ENCODE measurements at regions not wholly inside any gene's neighbourhood (a gene's known extent, or its start where the extent isn't known, plus 50 kb on each side); places are given as distances from the start of the nearest gene placed in this dataset.

DNA sequence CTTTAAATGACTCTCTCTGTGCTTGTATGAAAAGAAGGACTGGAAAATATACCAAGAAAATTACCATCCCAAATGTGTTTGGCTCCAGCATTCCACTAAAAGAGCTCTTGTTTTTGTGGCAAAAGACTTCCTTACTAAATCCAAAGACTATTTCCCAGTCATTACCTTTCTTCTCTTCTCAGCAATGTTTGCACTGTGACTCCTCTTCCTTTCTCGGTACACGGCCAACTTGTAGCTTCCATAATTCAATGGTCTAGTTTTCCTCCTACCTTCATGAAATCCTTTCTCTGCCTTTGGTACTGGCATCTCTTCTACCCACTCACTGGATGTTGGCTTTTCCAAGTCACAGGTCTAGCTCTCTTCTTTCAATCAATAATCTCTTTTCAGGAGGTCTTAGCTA is 568.5 kb upstream of the JAG1 start:
- Histone ChIP-seq H4K20me1 (ENCODE audit: insufficient read depth) (no peaks in the 10 kb centered on the region), H3K79me2 (ENCODE audit: insufficient read depth, low read length) (no peaks in the 10 kb centered on the region), H3K4me1 (ENCODE audit: control insufficient read depth in 1 of 2, insufficient read depth in 2 of 2, low read length in 2 of 2) (no peaks in the 10 kb centered on the region), H2AFZ (ENCODE audit: low read depth, low read length, poor library complexity, severe bottlenecking) (no peak overlapping the region), H3K27ac (ENCODE audit: low read depth, low read length) (no peak overlapping the region), H3K4me3 (replicated peaks in 1 of 2; ENCODE audit: low read depth in 1 of 2, low read length in 2 of 2) (no peak overlapping the region), H3K9me3 (ENCODE audit: control insufficient read depth in 1 of 2, insufficient read depth in 1 of 2, low read depth in 1 of 2, low read length in 2 of 2) (no peaks in the 10 kb centered on the region), H3K9ac (ENCODE audit: low read length) (no peak overlapping the region), H3K36me3 (ENCODE audit: control insufficient read depth in 1 of 2, insufficient read depth in 2 of 2, low read length in 2 of 2) (no peaks in the 10 kb centered on the region), H3K9me2 (ENCODE audit: insufficient read depth) (no peaks in the 10 kb centered on the region), H3K4me2 (ENCODE audit: low read length) (no peak overlapping the region), H3K27me3 (ENCODE audit: insufficient read depth, low read length) (no peaks in the 10 kb centered on the region)
- no TSS peak for BruUV-seq (replicated peaks)
- ChIA-PET RAD21 (ENCODE audit: low non-redundant PET in 1 of 2, low total read pairs in 2 of 2, uncharacterized antibody in 2 of 2, unreplicated experiment in 2 of 2) (no interaction called here), CTCF (no interaction called here), POLR2A (interaction anchor here (2.2 kb wide), 1 partner anchor 24 kb away, joined by 5 read pairs; no protein-coding TSS in a partner anchor)
- no peak for DNase-seq (ENCODE audit: low read depth, low spot score)
- intact Hi-C loops (cut with micrococcal nuclease) = no loop called here
- TF ChIP-seq RAD21 (IDR thresholded peaks at IDR 0.05; ENCODE audit: low read depth) = no peak
- no peak for ATAC-seq

DNA sequence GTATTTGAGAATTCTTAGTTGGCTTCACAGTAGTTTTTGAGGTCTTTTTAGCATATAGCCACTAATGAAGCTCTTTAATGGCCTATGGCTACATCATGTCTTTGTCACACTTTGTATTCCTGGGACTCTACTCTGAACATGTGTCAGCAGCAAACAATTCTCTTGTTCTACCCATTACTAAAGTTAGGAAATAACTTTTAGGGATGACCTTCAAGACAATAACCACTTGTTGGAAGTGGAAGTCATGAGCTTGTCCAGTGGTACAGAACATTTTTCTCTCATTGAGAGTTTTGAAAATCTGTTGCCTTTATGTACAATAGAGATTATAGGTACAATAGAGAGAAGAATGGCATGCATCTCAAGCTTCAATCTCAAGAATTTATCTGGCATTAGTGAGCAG is 571.6 kb upstream of the JAG1 start:
- no peak for ATAC-seq
- no TSS peak for BruUV-seq (replicated peaks)
- no peaks in the 10 kb centered on the region for H3K4me1 ChIP-seq (ENCODE audit: control insufficient read depth in 1 of 2, insufficient read depth in 2 of 2, low read length in 2 of 2)
- TF ChIP-seq SIN3A (IDR thresholded peaks at IDR 0.05; ENCODE audit: low read depth) (no peak), SRF (IDR thresholded peaks at IDR 0.05; ENCODE audit: low read depth) (no peak), EZH2 (IDR thresholded peaks at IDR 0.05) (no peak), ZFX (IDR thresholded peaks at IDR 0.05) (no peak), ELF1 (IDR thresholded peaks at IDR 0.05; ENCODE audit: borderline replicate concordance, low read depth) (no peak), POLR2A (IDR thresholded peaks at IDR 0.05; ENCODE audit: borderline replicate concordance, extremely low read depth, insufficient read depth, insufficient read length) (no peak), RAD21 (IDR thresholded peaks at IDR 0.05; ENCODE audit: low read depth) (no peak), POLR2AphosphoS5 (IDR thresholded peaks at IDR 0.05; ENCODE audit: low read depth, low read length) (no peak), YY1 (IDR thresholded peaks at IDR 0.05; ENCODE audit: extremely low read depth, insufficient replicate concordance, low read depth, low read length) (no peak), JUND (IDR thresholded peaks at IDR 0.05) (no peak), CBX3 (IDR thresholded peaks at IDR 0.05; ENCODE audit: low read depth) (no peak), FOSL1 (IDR thresholded peaks at IDR 0.05; ENCODE audit: low read depth) (no peak), TCF7L2 (IDR thresholded peaks at IDR 0.05; ENCODE audit: borderline replicate concordance, extremely low read depth, insufficient read depth, insufficient read length) (no peak)
- TF ChIP-seq, protein P1, sequence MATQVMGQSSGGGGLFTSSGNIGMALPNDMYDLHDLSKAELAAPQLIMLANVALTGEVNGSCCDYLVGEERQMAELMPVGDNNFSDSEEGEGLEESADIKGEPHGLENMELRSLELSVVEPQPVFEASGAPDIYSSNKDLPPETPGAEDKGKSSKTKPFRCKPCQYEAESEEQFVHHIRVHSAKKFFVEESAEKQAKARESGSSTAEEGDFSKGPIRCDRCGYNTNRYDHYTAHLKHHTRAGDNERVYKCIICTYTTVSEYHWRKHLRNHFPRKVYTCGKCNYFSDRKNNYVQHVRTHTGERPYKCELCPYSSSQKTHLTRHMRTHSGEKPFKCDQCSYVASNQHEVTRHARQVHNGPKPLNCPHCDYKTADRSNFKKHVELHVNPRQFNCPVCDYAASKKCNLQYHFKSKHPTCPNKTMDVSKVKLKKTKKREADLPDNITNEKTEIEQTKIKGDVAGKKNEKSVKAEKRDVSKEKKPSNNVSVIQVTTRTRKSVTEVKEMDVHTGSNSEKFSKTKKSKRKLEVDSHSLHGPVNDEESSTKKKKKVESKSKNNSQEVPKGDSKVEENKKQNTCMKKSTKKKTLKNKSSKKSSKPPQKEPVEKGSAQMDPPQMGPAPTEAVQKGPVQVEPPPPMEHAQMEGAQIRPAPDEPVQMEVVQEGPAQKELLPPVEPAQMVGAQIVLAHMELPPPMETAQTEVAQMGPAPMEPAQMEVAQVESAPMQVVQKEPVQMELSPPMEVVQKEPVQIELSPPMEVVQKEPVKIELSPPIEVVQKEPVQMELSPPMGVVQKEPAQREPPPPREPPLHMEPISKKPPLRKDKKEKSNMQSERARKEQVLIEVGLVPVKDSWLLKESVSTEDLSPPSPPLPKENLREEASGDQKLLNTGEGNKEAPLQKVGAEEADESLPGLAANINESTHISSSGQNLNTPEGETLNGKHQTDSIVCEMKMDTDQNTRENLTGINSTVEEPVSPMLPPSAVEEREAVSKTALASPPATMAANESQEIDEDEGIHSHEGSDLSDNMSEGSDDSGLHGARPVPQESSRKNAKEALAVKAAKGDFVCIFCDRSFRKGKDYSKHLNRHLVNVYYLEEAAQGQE (IDR thresholded peaks at IDR 0.05; ENCODE audit: low read depth) = no peak
- TF ChIP-seq, protein P2, sequence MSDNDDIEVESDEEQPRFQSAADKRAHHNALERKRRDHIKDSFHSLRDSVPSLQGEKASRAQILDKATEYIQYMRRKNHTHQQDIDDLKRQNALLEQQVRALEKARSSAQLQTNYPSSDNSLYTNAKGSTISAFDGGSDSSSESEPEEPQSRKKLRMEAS (IDR thresholded peaks at IDR 0.05) = no peak
- TF ChIP-seq, protein P3, sequence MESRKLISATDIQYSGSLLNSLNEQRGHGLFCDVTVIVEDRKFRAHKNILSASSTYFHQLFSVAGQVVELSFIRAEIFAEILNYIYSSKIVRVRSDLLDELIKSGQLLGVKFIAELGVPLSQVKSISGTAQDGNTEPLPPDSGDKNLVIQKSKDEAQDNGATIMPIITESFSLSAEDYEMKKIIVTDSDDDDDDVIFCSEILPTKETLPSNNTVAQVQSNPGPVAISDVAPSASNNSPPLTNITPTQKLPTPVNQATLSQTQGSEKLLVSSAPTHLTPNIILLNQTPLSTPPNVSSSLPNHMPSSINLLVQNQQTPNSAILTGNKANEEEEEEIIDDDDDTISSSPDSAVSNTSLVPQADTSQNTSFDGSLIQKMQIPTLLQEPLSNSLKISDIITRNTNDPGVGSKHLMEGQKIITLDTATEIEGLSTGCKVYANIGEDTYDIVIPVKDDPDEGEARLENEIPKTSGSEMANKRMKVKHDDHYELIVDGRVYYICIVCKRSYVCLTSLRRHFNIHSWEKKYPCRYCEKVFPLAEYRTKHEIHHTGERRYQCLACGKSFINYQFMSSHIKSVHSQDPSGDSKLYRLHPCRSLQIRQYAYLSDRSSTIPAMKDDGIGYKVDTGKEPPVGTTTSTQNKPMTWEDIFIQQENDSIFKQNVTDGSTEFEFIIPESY (IDR thresholded peaks at IDR 0.05; ENCODE audit: extremely low read depth, insufficient replicate concordance, low read length) = no peak

More for the DNA sequence above, 571.6 kb upstream of the JAG1 start:
- DNase-seq (ENCODE audit: low read depth, low spot score) = no peak
- H3K4me3 ChIP-seq (replicated peaks in 1 of 2; ENCODE audit: low read depth in 1 of 2, low read length in 2 of 2) = no peak overlapping the region
- H3K4me2 ChIP-seq (ENCODE audit: low read length) = no peak overlapping the region
- no peaks in the 10 kb centered on the region for H3K36me3 ChIP-seq (ENCODE audit: control insufficient read depth in 1 of 2, insufficient read depth in 2 of 2, low read length in 2 of 2)
- no peaks in the 10 kb centered on the region for H3K27me3 ChIP-seq (ENCODE audit: insufficient read depth, low read length)
- H3K9me3 ChIP-seq (ENCODE audit: control insufficient read depth in 1 of 2, insufficient read depth in 1 of 2, low read depth in 1 of 2, low read length in 2 of 2) = no peaks in the 10 kb centered on the region
- H3K9me2 ChIP-seq (ENCODE audit: insufficient read depth) = no peaks in the 10 kb centered on the region
- H2AFZ ChIP-seq (ENCODE audit: low read depth, low read length, poor library complexity, severe bottlenecking) = no peak overlapping the region
- H3K9ac ChIP-seq (ENCODE audit: low read length) = no peak overlapping the region
- CTCF ChIA-PET = no interaction called here
- H3K27ac ChIP-seq (ENCODE audit: low read depth, low read length) = no peak overlapping the region
- intact Hi-C loops (cut with micrococcal nuclease) = no loop called here
- POLR2A ChIA-PET = no interaction called here
- RAD21 ChIA-PET (ENCODE audit: low non-redundant PET in 1 of 2, low total read pairs in 2 of 2, uncharacterized antibody in 2 of 2, unreplicated experiment in 2 of 2) = no interaction called here
- no peaks in the 10 kb centered on the region for H3K79me2 ChIP-seq (ENCODE audit: insufficient read depth, low read length)
- H4K20me1 ChIP-seq (ENCODE audit: insufficient read depth) = no peaks in the 10 kb centered on the region
